DND-41 (cell line): ENCODE measurements at regions not wholly inside any gene's neighbourhood (a gene's known extent, or its start where the extent isn't known, plus 50 kb on each side); places are given as distances from the start of the nearest gene placed in this dataset.

Source experiments
- EZH2 ChIP-seq: IDR thresholded peaks from 3 replicates; pipeline ENCODE4 v1.6.1; 2012; ENCODE audit warnings: borderline replicate concordance, low read depth, mild to moderate bottlenecking, moderate library complexity, low read length, inconsistent platforms; ENCODE audit not compliant: severe bottlenecking
- TF ChIP-seq, protein P1 (sequence below): IDR thresholded peaks from 2 replicates; pipeline ENCODE4 v1.5.1; 2012; ENCODE audit warnings: borderline replicate concordance, low read length, moderate library complexity, mild to moderate bottlenecking; ENCODE audit not compliant: poor library complexity, severe bottlenecking; ENCODE audit errors: extremely low read depth

DNA sequence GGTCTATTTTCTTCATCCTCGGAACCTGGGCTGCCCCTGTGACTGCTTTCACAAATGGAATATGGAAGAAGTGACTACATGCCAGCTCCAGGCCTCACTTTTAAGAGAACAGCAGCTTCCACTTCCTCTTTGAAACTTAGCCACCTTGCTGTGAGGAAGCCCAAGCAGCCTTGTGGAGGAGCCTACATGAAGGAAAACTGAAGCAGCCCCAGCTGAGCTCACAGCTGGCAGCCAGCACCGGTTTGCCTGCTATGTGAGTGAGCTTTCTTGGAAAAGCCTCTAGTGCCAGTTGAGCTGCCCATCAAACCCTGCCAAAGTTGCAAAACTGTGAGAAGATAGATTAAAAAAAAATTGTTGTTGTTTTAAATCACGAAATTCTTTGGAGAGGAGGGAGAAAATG is 498.0 kb upstream of the PROK2 start:
- TF ChIP-seq, protein P1, sequence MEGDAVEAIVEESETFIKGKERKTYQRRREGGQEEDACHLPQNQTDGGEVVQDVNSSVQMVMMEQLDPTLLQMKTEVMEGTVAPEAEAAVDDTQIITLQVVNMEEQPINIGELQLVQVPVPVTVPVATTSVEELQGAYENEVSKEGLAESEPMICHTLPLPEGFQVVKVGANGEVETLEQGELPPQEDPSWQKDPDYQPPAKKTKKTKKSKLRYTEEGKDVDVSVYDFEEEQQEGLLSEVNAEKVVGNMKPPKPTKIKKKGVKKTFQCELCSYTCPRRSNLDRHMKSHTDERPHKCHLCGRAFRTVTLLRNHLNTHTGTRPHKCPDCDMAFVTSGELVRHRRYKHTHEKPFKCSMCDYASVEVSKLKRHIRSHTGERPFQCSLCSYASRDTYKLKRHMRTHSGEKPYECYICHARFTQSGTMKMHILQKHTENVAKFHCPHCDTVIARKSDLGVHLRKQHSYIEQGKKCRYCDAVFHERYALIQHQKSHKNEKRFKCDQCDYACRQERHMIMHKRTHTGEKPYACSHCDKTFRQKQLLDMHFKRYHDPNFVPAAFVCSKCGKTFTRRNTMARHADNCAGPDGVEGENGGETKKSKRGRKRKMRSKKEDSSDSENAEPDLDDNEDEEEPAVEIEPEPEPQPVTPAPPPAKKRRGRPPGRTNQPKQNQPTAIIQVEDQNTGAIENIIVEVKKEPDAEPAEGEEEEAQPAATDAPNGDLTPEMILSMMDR = no peak
- TF ChIP-seq EZH2 = no peak
